Panc1 (cell line): ENCODE measurements at regions not wholly inside any gene's neighbourhood (a gene's known extent, or its start where the extent isn't known, plus 50 kb on each side); places are given as distances from the start of the nearest gene placed in this dataset.

Experiments
- ATAC-seq: fragments of 200-7000 bp; cut with Tn5 transposase; 2 replicates; pipeline ENCODE4 v1.9.1; 2020; ENCODE audit warnings: mild to moderate bottlenecking, moderate library complexity
- BruUV-seq: library from RNA; stranded (reverse); fragments of 400-500 nt; replicated peaks from 2 replicates; lab custom pipeline; 2021; lab: Mats Ljungman, UMichigan
- CTCF ChIA-PET: fragments of 300-600 bp; sonication (Branson Sonifier 250); formaldehyde crosslinking; loops from one replicate; lab custom pipeline; 2022; ENCODE audit warnings: antibody characterized with exemption; lab: Charles Lee
- POLR2A ChIA-PET: fragments of 300-600 bp; sonication (Branson Sonifier 250); formaldehyde crosslinking; loops from one replicate; lab custom pipeline; 2022; ENCODE audit warnings: antibody characterized with exemption; lab: Charles Lee
- DNase-seq: peaks from one replicate; pipeline ENCODE4 v3.0.0-alpha.2; 2010; ENCODE audit warnings: low read depth, low spot score
- H3K27ac ChIP-seq: 2 replicates; pipeline ENCODE4 v1.5.1; 2011; ENCODE audit warnings: mild to moderate bottlenecking, low read length, inconsistent platforms
- H3K27me3 ChIP-seq: fragments of 200-500 bp; sonication (Bioruptor generic); 2 replicates; pipeline ENCODE4 v1.6.0; 2014; ENCODE audit warnings: low read length, inconsistent platforms; ENCODE audit not compliant: control insufficient read depth, insufficient read depth
- H3K36me3 ChIP-seq: fragments of 200-500 bp; sonication (Bioruptor generic); 2 replicates; pipeline ENCODE4 v1.5.1; 2014; ENCODE audit warnings: inconsistent platforms, mild to moderate bottlenecking, low read length, moderate library complexity; ENCODE audit not compliant: control insufficient read depth, insufficient read depth
- H3K4me1 ChIP-seq: 2 replicates; pipeline ENCODE4 v1.5.1; 2011; ENCODE audit warnings: inconsistent platforms, mild to moderate bottlenecking, low read length, moderate library complexity; ENCODE audit not compliant: control insufficient read depth, insufficient read depth
- H3K4me3 ChIP-seq, 2 experiments: 2 replicates each; pipeline ENCODE4 v1.5.1; 2011 to 2012; ENCODE audit warnings: low read depth in 2 of 2, low read length in 2 of 2, mild to moderate bottlenecking in 2 of 2, inconsistent platforms in 1 of 2, moderate library complexity in 1 of 2
- H3K9me3 ChIP-seq: fragments of 200-500 bp; sonication (Bioruptor generic); 2 replicates; pipeline ENCODE4 v1.5.1; 2014; ENCODE audit warnings: low read depth, mild to moderate bottlenecking, inconsistent platforms, low read length, moderate library complexity; ENCODE audit not compliant: control insufficient read depth, insufficient read depth
- POLR2AphosphoS5 ChIP-seq: IDR thresholded peaks from 2 replicates; pipeline ENCODE4 v1.6.1; 2012; ENCODE audit warnings: mild to moderate bottlenecking, low read depth, low read length, moderate library complexity
- SIN3A ChIP-seq: IDR thresholded peaks from 2 replicates; pipeline ENCODE4 v1.6.1; 2012; ENCODE audit warnings: low read depth, mild to moderate bottlenecking, low read length, moderate library complexity, borderline replicate concordance; ENCODE audit not compliant: insufficient read depth
- TCF7L2 ChIP-seq: IDR thresholded peaks from 2 replicates; pipeline ENCODE4 v1.6.1; 2011; ENCODE audit warnings: mild to moderate bottlenecking, low read depth, low read length, inconsistent platforms
- in situ Hi-C: cut with HindIII; loops from 2 replicates; pipeline ENCODE4 v1.10.0; 2016; ENCODE audit warnings: low sequenced_read_pairs, low pct_unique_long_range_greater_than_20kb
- intact Hi-C: fragments of 100-400 bp; cut with micrococcal nuclease; formaldehyde crosslinking; loops from one replicate; pipeline ENCODE4 v1.10.0; 2022; ENCODE audit not compliant: unreplicated experiment
- TF ChIP-seq, protein P1 (sequence below): fragments of 450-650 bp; IDR thresholded peaks from 2 replicates; pipeline ENCODE4 v1.5.1; 2017; ENCODE audit warnings: mild to moderate bottlenecking
- TF ChIP-seq, protein P2 (sequence below), 2 experiments: IDR thresholded peaks; 2 replicates each; pipeline ENCODE4 v1.6.1; 2011 to 2012; ENCODE audit warnings: low read depth in 2 of 2, control low read depth in 1 of 2, low read length in 1 of 2, mild to moderate bottlenecking in 1 of 2, moderate library complexity in 1 of 2; ENCODE audit not compliant: insufficient read depth in 1 of 2

DNA sequence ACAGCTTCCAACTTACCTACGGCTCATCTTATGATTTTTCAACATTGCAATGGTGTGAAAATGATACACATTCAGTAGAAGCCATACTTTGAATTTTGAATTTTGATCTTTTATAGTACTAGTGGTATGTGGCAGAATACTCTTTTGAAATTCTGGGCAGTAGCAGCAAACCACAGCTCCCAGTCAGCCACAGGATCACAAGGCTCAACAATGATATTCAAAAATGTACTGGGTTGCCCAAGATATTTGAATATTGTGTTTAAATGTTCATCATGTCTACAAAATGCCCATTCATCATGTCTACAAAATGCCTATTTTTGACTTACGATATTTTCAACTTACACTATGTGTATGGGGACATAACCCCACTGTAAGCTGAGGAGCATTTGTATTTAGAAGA lies 81.3 kb upstream of the PRR16 start:
- H3K27me3 ChIP-seq = no peaks in the 10 kb centered on the region
- no peaks in the 10 kb centered on the region for H3K36me3 ChIP-seq
- no TSS peak for BruUV-seq
- no peaks in the 10 kb centered on the region for H3K4me1 ChIP-seq
- no peak for ATAC-seq
- no peak overlapping the region for H3K27ac ChIP-seq
- H3K9me3 ChIP-seq = no peaks in the 10 kb centered on the region
- no peak overlapping the region for H3K4me3 ChIP-seq
- in situ Hi-C loops = no loop called here
- CTCF ChIA-PET = no interaction called here
- POLR2A ChIA-PET = no interaction called here
- intact Hi-C loops = no loop called here
- TF ChIP-seq SIN3A (no peak), TCF7L2 (no peak), POLR2AphosphoS5 (no peak)
- TF ChIP-seq, protein P1, sequence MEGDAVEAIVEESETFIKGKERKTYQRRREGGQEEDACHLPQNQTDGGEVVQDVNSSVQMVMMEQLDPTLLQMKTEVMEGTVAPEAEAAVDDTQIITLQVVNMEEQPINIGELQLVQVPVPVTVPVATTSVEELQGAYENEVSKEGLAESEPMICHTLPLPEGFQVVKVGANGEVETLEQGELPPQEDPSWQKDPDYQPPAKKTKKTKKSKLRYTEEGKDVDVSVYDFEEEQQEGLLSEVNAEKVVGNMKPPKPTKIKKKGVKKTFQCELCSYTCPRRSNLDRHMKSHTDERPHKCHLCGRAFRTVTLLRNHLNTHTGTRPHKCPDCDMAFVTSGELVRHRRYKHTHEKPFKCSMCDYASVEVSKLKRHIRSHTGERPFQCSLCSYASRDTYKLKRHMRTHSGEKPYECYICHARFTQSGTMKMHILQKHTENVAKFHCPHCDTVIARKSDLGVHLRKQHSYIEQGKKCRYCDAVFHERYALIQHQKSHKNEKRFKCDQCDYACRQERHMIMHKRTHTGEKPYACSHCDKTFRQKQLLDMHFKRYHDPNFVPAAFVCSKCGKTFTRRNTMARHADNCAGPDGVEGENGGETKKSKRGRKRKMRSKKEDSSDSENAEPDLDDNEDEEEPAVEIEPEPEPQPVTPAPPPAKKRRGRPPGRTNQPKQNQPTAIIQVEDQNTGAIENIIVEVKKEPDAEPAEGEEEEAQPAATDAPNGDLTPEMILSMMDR = no peak
- TF ChIP-seq, protein P2, sequence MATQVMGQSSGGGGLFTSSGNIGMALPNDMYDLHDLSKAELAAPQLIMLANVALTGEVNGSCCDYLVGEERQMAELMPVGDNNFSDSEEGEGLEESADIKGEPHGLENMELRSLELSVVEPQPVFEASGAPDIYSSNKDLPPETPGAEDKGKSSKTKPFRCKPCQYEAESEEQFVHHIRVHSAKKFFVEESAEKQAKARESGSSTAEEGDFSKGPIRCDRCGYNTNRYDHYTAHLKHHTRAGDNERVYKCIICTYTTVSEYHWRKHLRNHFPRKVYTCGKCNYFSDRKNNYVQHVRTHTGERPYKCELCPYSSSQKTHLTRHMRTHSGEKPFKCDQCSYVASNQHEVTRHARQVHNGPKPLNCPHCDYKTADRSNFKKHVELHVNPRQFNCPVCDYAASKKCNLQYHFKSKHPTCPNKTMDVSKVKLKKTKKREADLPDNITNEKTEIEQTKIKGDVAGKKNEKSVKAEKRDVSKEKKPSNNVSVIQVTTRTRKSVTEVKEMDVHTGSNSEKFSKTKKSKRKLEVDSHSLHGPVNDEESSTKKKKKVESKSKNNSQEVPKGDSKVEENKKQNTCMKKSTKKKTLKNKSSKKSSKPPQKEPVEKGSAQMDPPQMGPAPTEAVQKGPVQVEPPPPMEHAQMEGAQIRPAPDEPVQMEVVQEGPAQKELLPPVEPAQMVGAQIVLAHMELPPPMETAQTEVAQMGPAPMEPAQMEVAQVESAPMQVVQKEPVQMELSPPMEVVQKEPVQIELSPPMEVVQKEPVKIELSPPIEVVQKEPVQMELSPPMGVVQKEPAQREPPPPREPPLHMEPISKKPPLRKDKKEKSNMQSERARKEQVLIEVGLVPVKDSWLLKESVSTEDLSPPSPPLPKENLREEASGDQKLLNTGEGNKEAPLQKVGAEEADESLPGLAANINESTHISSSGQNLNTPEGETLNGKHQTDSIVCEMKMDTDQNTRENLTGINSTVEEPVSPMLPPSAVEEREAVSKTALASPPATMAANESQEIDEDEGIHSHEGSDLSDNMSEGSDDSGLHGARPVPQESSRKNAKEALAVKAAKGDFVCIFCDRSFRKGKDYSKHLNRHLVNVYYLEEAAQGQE (IDR thresholded peaks at IDR 0.05; ENCODE audit: insufficient read depth in 1 of 2, low read depth in 2 of 2, low read length in 1 of 2) = no peak
- no peak for DNase-seq

DNA sequence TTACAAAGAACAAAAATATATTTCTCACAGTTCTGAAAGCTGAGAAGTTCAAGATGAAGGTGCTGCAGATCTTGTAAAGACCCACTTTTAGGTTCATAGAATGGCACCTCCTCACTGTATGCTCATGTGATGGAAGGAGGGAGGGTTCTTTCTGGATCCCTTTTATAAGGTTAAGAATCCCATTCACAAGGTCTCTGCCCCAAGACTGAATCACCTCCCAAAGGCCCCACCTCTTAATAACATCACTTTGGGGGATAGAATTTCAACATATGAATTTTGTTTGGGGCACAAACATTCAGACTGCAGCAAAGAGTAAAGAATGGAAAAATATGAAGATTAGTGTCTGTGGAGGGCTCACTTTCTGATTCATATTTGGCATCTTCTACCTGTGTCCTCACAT lies 77.1 kb upstream of the PRR16 start:
- Histone ChIP-seq H3K36me3 (no peaks in the 10 kb centered on the region), H3K27me3 (no peaks in the 10 kb centered on the region), H3K27ac (no peak overlapping the region), H3K4me1 (no peaks in the 10 kb centered on the region), H3K9me3 (0 out of 2 replicates have a peak, but pooled peaks cover 3% of the 10 kb centered on the region), H3K4me3 (no peak overlapping the region)
- ChIA-PET POLR2A (no interaction called here), CTCF (no interaction called here)
- TF ChIP-seq, protein P2 (IDR thresholded peaks at IDR 0.05; ENCODE audit: insufficient read depth in 1 of 2, low read depth in 2 of 2, low read length in 1 of 2) = no peak
- TF ChIP-seq POLR2AphosphoS5 = no peak
- TF ChIP-seq SIN3A = no peak
- no peak for TF ChIP-seq TCF7L2
- TF ChIP-seq, protein P1 = no peak
- ATAC-seq (no peak), DNase-seq (no peak)
- in situ Hi-C loops (no loop called here), intact Hi-C loops (no loop called here)
- BruUV-seq = no TSS peak
